GM12872 (cell line): ENCODE measurements at regions not wholly inside any gene's neighbourhood (a gene's known extent, or its start where the extent isn't known, plus 50 kb on each side); places are given as distances from the start of the nearest gene placed in this dataset.

Source experiments
- TF ChIP-seq, protein P1 (sequence below): IDR thresholded peaks from 3 replicates; pipeline ENCODE4 v1.5.1; 2011; ENCODE audit warnings: low read depth, mild to moderate bottlenecking, low read length, moderate library complexity; ENCODE audit not compliant: insufficient read depth

DNA sequence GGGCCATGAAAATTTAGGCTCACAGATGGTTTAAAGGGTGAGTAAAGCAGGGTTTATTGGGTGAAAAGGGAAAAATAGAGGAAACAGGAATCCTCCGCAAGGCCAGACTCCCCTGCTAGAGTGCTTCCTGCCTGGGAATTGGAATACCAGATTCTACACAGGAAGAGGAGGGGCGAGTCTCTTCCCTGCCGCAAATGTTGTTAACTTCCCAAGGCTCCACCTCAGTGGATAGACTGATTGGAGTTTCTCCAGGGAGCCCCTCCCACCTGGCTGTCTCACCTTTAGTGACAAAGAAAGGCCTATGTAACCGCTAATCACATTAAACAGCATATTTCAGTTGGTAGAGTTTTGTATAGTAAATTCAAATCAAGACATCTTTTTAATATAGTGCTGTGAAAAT lies 1450.1 kb downstream of the KCNT2 start:
- TF ChIP-seq, protein P1, sequence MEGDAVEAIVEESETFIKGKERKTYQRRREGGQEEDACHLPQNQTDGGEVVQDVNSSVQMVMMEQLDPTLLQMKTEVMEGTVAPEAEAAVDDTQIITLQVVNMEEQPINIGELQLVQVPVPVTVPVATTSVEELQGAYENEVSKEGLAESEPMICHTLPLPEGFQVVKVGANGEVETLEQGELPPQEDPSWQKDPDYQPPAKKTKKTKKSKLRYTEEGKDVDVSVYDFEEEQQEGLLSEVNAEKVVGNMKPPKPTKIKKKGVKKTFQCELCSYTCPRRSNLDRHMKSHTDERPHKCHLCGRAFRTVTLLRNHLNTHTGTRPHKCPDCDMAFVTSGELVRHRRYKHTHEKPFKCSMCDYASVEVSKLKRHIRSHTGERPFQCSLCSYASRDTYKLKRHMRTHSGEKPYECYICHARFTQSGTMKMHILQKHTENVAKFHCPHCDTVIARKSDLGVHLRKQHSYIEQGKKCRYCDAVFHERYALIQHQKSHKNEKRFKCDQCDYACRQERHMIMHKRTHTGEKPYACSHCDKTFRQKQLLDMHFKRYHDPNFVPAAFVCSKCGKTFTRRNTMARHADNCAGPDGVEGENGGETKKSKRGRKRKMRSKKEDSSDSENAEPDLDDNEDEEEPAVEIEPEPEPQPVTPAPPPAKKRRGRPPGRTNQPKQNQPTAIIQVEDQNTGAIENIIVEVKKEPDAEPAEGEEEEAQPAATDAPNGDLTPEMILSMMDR: no peak

DNA sequence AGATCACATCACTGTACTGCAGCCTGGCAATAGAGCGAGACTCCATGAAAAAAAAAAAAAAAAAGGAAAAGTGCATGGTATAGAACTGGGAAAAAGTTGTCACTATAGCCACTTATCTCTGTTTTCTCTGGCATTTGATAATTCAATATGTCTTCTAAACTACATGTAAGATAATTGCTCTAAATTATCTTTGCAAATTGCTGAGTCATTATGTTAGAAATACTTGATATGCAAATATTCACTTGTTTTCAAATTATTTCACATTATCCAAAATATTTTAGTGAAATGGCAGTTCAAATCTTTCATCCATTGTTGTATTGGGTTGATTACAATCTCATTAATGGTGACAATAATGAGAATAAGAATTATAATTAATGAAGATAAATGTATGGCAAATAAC lies 1455.1 kb downstream of the KCNT2 start:
- TF ChIP-seq, protein P1: no peak

- TF ChIP-seq, protein P1: no peak
These were observed 1457.5 kb downstream of the KCNT2 start for GRCh38 chr1:195150768-195151167.

DNA sequence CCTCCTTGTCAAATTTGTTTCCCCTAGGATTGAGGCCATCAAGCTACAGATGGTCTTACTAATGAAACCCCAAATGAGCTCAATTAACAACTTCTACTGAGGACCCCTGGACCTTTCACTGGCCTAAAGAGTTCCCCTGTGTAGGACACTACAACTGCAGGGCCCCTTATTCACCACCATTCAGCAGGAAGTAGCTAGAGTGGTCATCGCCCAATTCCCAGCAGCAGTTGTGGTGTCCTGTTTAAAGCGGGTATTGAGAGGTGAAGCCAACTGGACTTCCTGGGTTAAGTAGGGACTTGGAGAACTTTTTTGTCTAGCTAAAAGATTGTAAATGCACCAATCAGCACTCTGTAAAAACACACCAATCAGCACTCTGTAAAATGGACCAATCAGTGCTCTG lies 1466.9 kb downstream of the KCNT2 start:
- TF ChIP-seq, protein P1: no peak

DNA sequence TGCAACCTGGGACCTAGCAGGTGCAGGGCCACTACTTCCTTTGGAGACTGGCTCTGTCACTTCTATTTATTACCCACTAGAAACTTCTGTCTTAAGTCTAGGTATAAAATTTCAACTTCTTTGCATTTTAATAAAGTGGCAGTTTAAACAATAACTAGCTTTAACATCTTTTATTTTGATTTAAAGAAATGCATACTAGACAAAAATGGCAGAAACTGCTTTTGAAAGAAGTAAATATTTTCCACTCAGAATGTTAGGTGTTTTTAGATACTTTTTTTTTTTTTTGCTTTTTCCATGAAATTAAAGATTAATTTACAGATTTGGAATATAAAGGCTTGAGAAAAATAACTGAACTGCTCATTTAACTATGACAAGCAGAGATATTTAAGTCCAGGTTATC lies 1477.6 kb downstream of the KCNT2 start:
- TF ChIP-seq, protein P1: no peak

- TF ChIP-seq, protein P1: no peak
These were observed 1485.7 kb downstream of the KCNT2 start for GRCh38 chr1:195122497-195122896.

GRCh38 chr1:195113471-195113870 lies 1494.8 kb downstream of the KCNT2 start:
- TF ChIP-seq, protein P1: no peak

- TF ChIP-seq, protein P1: no peak
These were observed 1502.5 kb downstream of the KCNT2 start for GRCh38 chr1:195105773-195106172.
